MM.1S (cell line): ENCODE measurements at regions not wholly inside any gene's neighbourhood (a gene's known extent, or its start where the extent isn't known, plus 50 kb on each side); places are given as distances from the start of the nearest gene placed in this dataset.

Experiments used
- DNase-seq: peaks from one replicate; pipeline ENCODE4 v3.0.0-alpha.2; 2015
- H2AFZ ChIP-seq: fragments of 300-600 bp; sonication (generic); 2 replicates; pipeline ENCODE4 v1.6.0; 2016; ENCODE audit warnings: antibody characterized with exemption, low read length
- H3F3A ChIP-seq: fragments of 300-600 bp; sonication (generic); 2 replicates; pipeline ENCODE4 v1.6.1; 2016; ENCODE audit warnings: mild to moderate bottlenecking, antibody characterized with exemption, low read length, moderate library complexity, mixed read lengths; ENCODE audit not compliant: insufficient read depth
- H3K27ac ChIP-seq: fragments of 300-600 bp; sonication (generic); 2 replicates; pipeline ENCODE4 v1.5.1; 2016; ENCODE audit warnings: mild to moderate bottlenecking, low read length
- H3K27me3 ChIP-seq: fragments of 300-600 bp; sonication (generic); replicated peaks from 2 replicates; pipeline ENCODE4 v1.6.0; 2016; ENCODE audit warnings: low read length; ENCODE audit not compliant: insufficient read depth
- H3K36me3 ChIP-seq: fragments of 300-600 bp; sonication (generic); replicated peaks from 2 replicates; pipeline ENCODE4 v1.6.1; 2016; ENCODE audit warnings: mild to moderate bottlenecking, low read length, mixed read lengths; ENCODE audit not compliant: insufficient read depth
- H3K4me1 ChIP-seq: fragments of 300-600 bp; sonication (generic); 2 replicates; pipeline ENCODE4 v1.6.1; 2016; ENCODE audit warnings: low read length, mixed read lengths
- H3K4me2 ChIP-seq: fragments of 300-600 bp; sonication (generic); 2 replicates; pipeline ENCODE4 v1.6.0; 2016; ENCODE audit warnings: low read depth, low read length
- H3K4me3 ChIP-seq: fragments of 300-600 bp; sonication (generic); 2 replicates; pipeline ENCODE4 v1.5.1; 2016; ENCODE audit warnings: low read length, mixed read lengths
- H3K79me2 ChIP-seq: fragments of 300-600 bp; sonication (generic); 2 replicates; pipeline ENCODE4 v1.6.1; 2016; ENCODE audit warnings: mixed run types, low read length, mixed read lengths
- H3K9ac ChIP-seq: fragments of 300-600 bp; sonication (generic); 2 replicates; pipeline ENCODE4 v1.6.1; 2016; ENCODE audit warnings: low read length, mixed read lengths
- H3K9me2 ChIP-seq: fragments of 300-600 bp; sonication (generic); replicated peaks from 2 replicates; pipeline ENCODE4 v1.6.1; 2016; ENCODE audit warnings: mild to moderate bottlenecking, low read length, mixed read lengths; ENCODE audit not compliant: insufficient read depth
- H3K9me3 ChIP-seq: fragments of 300-600 bp; sonication (generic); replicated peaks from 2 replicates; pipeline ENCODE4 v1.6.1; 2016; ENCODE audit warnings: mild to moderate bottlenecking, low read length, mixed read lengths; ENCODE audit not compliant: insufficient read depth
- H4K20me1 ChIP-seq: fragments of 300-600 bp; sonication (generic); 2 replicates; pipeline ENCODE4 v1.6.1; 2016; ENCODE audit warnings: mild to moderate bottlenecking, low read length, moderate library complexity, mixed read lengths; ENCODE audit not compliant: insufficient read depth
- EZH2 ChIP-seq: fragments of 300-600 bp; sonication (generic); optimal IDR thresholded peaks from 2 replicates; pipeline ENCODE3; 2017; ENCODE audit warnings: low read depth, mild to moderate bottlenecking, antibody characterized with exemption, low read length, mixed read lengths
- EZH2phosphoT487 ChIP-seq: fragments of 300-600 bp; sonication (generic); IDR thresholded peaks from 2 replicates; pipeline ENCODE4 v1.6.1; 2018; ENCODE audit warnings: antibody characterized with exemption, low read length
- TF ChIP-seq, protein P1 (sequence below): fragments of 300-600 bp; sonication (generic); IDR thresholded peaks from 2 replicates; pipeline ENCODE4 v1.5.1; 2016; ENCODE audit warnings: antibody characterized with exemption, low read length, mixed read lengths

DNA sequence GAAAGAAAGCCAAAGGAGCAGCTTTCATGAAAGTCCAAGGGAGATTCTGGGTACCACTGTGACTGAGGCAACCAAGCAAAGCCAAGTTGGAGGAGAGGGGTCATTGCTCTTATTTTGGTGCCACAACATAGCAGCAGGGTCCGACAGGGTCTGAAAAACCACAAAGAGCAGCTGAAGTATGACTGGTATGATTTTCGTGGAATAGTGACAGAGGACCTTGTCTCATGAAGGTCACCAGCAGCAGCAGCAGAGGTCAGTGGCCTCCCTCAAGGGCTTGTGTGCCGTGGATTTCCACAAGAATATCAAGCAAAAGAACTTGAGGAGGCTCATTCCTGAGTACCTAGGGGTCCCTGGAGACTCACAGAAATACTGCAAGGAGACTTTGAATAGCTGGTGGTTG is 160.9 kb upstream of the SYT6 start:
- DNase-seq: no peak

DNA sequence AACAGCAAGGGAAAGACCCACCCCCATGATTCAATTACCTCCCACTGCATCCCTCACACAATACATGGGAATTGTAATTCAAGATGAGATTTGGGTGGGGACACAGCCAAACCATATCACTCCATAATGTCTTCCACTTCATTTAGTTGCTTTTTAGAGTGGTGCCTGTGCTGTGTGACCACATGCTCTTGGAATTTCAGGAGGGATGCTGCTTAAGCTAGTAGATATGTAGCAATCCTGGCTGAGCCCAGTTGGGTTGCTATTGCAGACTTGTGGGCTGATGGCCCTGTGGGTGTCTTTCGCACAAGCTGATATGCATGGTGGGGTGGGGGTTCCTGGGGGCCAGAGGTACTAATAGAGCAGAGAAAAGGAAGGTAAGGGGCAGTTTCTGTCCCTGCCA is 160.4 kb upstream of the SYT6 start:
- Histone ChIP-seq H2AFZ (no peak overlapping the region), H3K9ac (no peak overlapping the region), H3K4me2 (no peak overlapping the region), H3K9me2 (no peaks in the 10 kb centered on the region), H4K20me1 (no peaks in the 10 kb centered on the region), H3F3A (no peaks in the 10 kb centered on the region), H3K27me3 (no peaks in the 10 kb centered on the region), H3K4me1 (no peaks in the 10 kb centered on the region), H3K36me3 (no peaks in the 10 kb centered on the region), H3K27ac (no peak overlapping the region), H3K4me3 (no peak overlapping the region), H3K79me2 (no peaks in the 10 kb centered on the region), H3K9me3 (no peaks in the 10 kb centered on the region)
- TF ChIP-seq, protein P1, sequence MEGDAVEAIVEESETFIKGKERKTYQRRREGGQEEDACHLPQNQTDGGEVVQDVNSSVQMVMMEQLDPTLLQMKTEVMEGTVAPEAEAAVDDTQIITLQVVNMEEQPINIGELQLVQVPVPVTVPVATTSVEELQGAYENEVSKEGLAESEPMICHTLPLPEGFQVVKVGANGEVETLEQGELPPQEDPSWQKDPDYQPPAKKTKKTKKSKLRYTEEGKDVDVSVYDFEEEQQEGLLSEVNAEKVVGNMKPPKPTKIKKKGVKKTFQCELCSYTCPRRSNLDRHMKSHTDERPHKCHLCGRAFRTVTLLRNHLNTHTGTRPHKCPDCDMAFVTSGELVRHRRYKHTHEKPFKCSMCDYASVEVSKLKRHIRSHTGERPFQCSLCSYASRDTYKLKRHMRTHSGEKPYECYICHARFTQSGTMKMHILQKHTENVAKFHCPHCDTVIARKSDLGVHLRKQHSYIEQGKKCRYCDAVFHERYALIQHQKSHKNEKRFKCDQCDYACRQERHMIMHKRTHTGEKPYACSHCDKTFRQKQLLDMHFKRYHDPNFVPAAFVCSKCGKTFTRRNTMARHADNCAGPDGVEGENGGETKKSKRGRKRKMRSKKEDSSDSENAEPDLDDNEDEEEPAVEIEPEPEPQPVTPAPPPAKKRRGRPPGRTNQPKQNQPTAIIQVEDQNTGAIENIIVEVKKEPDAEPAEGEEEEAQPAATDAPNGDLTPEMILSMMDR: no peak
- TF ChIP-seq EZH2phosphoT487 (no peak), EZH2 (no peak)
- DNase-seq: no peak

More for the DNA sequence above, 160.9 kb upstream of the SYT6 start:
- Histone ChIP-seq H3K4me2 (no peak overlapping the region), H3K4me3 (no peak overlapping the region), H2AFZ (no peak overlapping the region), H3F3A (no peaks in the 10 kb centered on the region), H3K79me2 (no peaks in the 10 kb centered on the region), H3K27me3 (no peaks in the 10 kb centered on the region), H3K36me3 (no peaks in the 10 kb centered on the region), H3K27ac (no peak overlapping the region), H4K20me1 (no peaks in the 10 kb centered on the region), H3K9ac (no peak overlapping the region), H3K9me2 (no peaks in the 10 kb centered on the region), H3K4me1 (no peaks in the 10 kb centered on the region), H3K9me3 (no peaks in the 10 kb centered on the region)
- TF ChIP-seq, protein P1: no peak
- TF ChIP-seq EZH2phosphoT487 (no peak), EZH2 (no peak)

DNA sequence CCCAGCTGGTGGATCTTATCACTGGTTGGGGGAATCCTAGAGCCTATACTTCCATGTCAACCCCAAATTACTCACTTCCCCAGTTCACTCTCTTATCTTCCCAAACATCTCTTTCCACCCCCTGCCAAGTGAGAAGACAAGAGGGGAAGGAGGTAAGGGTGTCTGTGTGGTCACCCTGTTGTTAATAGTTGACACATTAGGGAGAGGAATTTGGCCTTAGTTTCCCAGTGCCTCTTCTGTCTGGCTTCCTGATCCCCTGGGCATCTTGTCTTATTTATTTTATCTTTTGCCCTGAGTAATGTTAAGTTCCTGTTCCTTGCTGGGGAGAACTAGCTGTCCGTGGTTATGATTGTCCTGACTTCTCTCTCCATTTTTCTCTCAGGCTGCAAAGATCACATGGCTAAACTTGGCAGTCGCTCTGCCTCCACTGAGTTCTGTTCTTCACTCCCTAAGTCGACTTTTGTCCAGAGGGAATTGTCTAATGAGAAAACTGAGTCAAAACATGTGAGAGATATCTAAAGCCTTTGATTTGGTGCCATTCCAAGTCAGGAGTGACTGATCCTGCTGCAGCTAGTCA is 157.1 kb upstream of the SYT6 start:
- no peaks in the 10 kb centered on the region for H3K4me1 ChIP-seq
- no peak for DNase-seq
- no peak overlapping the region for H2AFZ ChIP-seq
- no peaks in the 10 kb centered on the region for H3F3A ChIP-seq
- H3K9me3 ChIP-seq: no peaks in the 10 kb centered on the region
- TF ChIP-seq, protein P1: no peak
- TF ChIP-seq EZH2 (no peak), EZH2phosphoT487 (no peak)
- H4K20me1 ChIP-seq: no peaks in the 10 kb centered on the region
- H3K9me2 ChIP-seq: no peaks in the 10 kb centered on the region
- no peak overlapping the region for H3K27ac ChIP-seq
- no peaks in the 10 kb centered on the region for H3K79me2 ChIP-seq
- no peak overlapping the region for H3K4me2 ChIP-seq
- H3K27me3 ChIP-seq: no peaks in the 10 kb centered on the region
- no peaks in the 10 kb centered on the region for H3K36me3 ChIP-seq
- no peak overlapping the region for H3K9ac ChIP-seq
- no peak overlapping the region for H3K4me3 ChIP-seq
